Panc1 (cell line): ENCODE measurements at regions not wholly inside any gene's neighbourhood (a gene's known extent, or its start where the extent isn't known, plus 50 kb on each side); places are given as distances from the start of the nearest gene placed in this dataset.

Experiments used
- ATAC-seq: fragments of 200-7000 bp; cut with Tn5 transposase; 2 replicates; pipeline ENCODE4 v1.9.1; 2020; ENCODE audit warnings: mild to moderate bottlenecking, moderate library complexity
- BruUV-seq: library from RNA; stranded (reverse); fragments of 400-500 nt; replicated peaks from 2 replicates; lab custom pipeline; 2021; lab: Mats Ljungman, UMichigan
- CTCF ChIA-PET: fragments of 300-600 bp; sonication (Branson Sonifier 250); formaldehyde crosslinking; loops from one replicate; lab custom pipeline; 2022; ENCODE audit warnings: antibody characterized with exemption; lab: Charles Lee
- POLR2A ChIA-PET: fragments of 300-600 bp; sonication (Branson Sonifier 250); formaldehyde crosslinking; loops from one replicate; lab custom pipeline; 2022; ENCODE audit warnings: antibody characterized with exemption; lab: Charles Lee
- DNase-seq: peaks from one replicate; pipeline ENCODE4 v3.0.0-alpha.2; 2010; ENCODE audit warnings: low read depth, low spot score
- H3K27ac ChIP-seq: 2 replicates; pipeline ENCODE4 v1.5.1; 2011; ENCODE audit warnings: mild to moderate bottlenecking, low read length, inconsistent platforms
- H3K27me3 ChIP-seq: fragments of 200-500 bp; sonication (Bioruptor generic); 2 replicates; pipeline ENCODE4 v1.6.0; 2014; ENCODE audit warnings: low read length, inconsistent platforms; ENCODE audit not compliant: control insufficient read depth, insufficient read depth
- H3K36me3 ChIP-seq: fragments of 200-500 bp; sonication (Bioruptor generic); 2 replicates; pipeline ENCODE4 v1.5.1; 2014; ENCODE audit warnings: inconsistent platforms, mild to moderate bottlenecking, low read length, moderate library complexity; ENCODE audit not compliant: control insufficient read depth, insufficient read depth
- H3K4me1 ChIP-seq: 2 replicates; pipeline ENCODE4 v1.5.1; 2011; ENCODE audit warnings: inconsistent platforms, mild to moderate bottlenecking, low read length, moderate library complexity; ENCODE audit not compliant: control insufficient read depth, insufficient read depth
- H3K4me3 ChIP-seq, 2 experiments: 2 replicates each; pipeline ENCODE4 v1.5.1; 2011 to 2012; ENCODE audit warnings: low read depth in 2 of 2, low read length in 2 of 2, mild to moderate bottlenecking in 2 of 2, inconsistent platforms in 1 of 2, moderate library complexity in 1 of 2
- H3K9me3 ChIP-seq: fragments of 200-500 bp; sonication (Bioruptor generic); 2 replicates; pipeline ENCODE4 v1.5.1; 2014; ENCODE audit warnings: low read depth, mild to moderate bottlenecking, inconsistent platforms, low read length, moderate library complexity; ENCODE audit not compliant: control insufficient read depth, insufficient read depth
- CTCF ChIP-seq: fragments of 450-650 bp; IDR thresholded peaks from 2 replicates; pipeline ENCODE4 v1.5.1; 2017; ENCODE audit warnings: mild to moderate bottlenecking
- POLR2AphosphoS5 ChIP-seq: IDR thresholded peaks from 2 replicates; pipeline ENCODE4 v1.6.1; 2012; ENCODE audit warnings: mild to moderate bottlenecking, low read depth, low read length, moderate library complexity
- REST ChIP-seq, 2 experiments: IDR thresholded peaks; 2 replicates each; pipeline ENCODE4 v1.6.1; 2011 to 2012; ENCODE audit warnings: low read depth in 2 of 2, control low read depth in 1 of 2, low read length in 1 of 2, mild to moderate bottlenecking in 1 of 2, moderate library complexity in 1 of 2; ENCODE audit not compliant: insufficient read depth in 1 of 2
- SIN3A ChIP-seq: IDR thresholded peaks from 2 replicates; pipeline ENCODE4 v1.6.1; 2012; ENCODE audit warnings: low read depth, mild to moderate bottlenecking, low read length, moderate library complexity, borderline replicate concordance; ENCODE audit not compliant: insufficient read depth
- TCF7L2 ChIP-seq: IDR thresholded peaks from 2 replicates; pipeline ENCODE4 v1.6.1; 2011; ENCODE audit warnings: mild to moderate bottlenecking, low read depth, low read length, inconsistent platforms
- in situ Hi-C: cut with HindIII; loops from 2 replicates; pipeline ENCODE4 v1.10.0; 2016; ENCODE audit warnings: low sequenced_read_pairs, low pct_unique_long_range_greater_than_20kb
- intact Hi-C: fragments of 100-400 bp; cut with micrococcal nuclease; formaldehyde crosslinking; loops from one replicate; pipeline ENCODE4 v1.10.0; 2022; ENCODE audit not compliant: unreplicated experiment

GRCh38 chr3:55297706-55298105 lies 189.4 kb downstream of the WNT5A start:
- ATAC-seq (no peak), DNase-seq (no peak)
- in situ Hi-C loops (no loop called here), intact Hi-C loops (no loop called here)
- Histone ChIP-seq H3K27me3 (no peaks in the 10 kb centered on the region), H3K4me1 (no peaks in the 10 kb centered on the region), H3K4me3 (no peak overlapping the region), H3K27ac (no peak overlapping the region), H3K9me3 (no peaks in the 10 kb centered on the region), H3K36me3 (no peaks in the 10 kb centered on the region)
- BruUV-seq, result no TSS peak
- TF ChIP-seq POLR2AphosphoS5 (no peak), CTCF (no peak), SIN3A (no peak), REST (IDR thresholded peaks at IDR 0.05; ENCODE audit: insufficient read depth in 1 of 2, low read depth in 2 of 2, low read length in 1 of 2) (no peak), TCF7L2 (no peak)
- POLR2A ChIA-PET, result no interaction called here
- CTCF ChIA-PET, result no interaction called here

GRCh38 chr3:55297245-55297644 lies 189.9 kb downstream of the WNT5A start:
- Histone ChIP-seq H3K4me3 (no peak overlapping the region), H3K4me1 (no peaks in the 10 kb centered on the region), H3K36me3 (no peaks in the 10 kb centered on the region), H3K9me3 (no peaks in the 10 kb centered on the region), H3K27me3 (no peaks in the 10 kb centered on the region), H3K27ac (no peak overlapping the region)
- CTCF ChIA-PET, result no interaction called here
- intact Hi-C loops, result no loop called here
- in situ Hi-C loops, result no loop called here
- TF ChIP-seq CTCF (no peak), POLR2AphosphoS5 (no peak)
- no peak for ATAC-seq
- no TSS peak for BruUV-seq
- DNase-seq, result no peak
- POLR2A ChIA-PET, result no interaction called here

- ATAC-seq (no peak), DNase-seq (no peak)
- H3K36me3 ChIP-seq, result no peaks in the 10 kb centered on the region
- no peak overlapping the region for H3K4me3 ChIP-seq
- intact Hi-C loops, result no loop called here
- CTCF ChIA-PET, result no interaction called here
- no peaks in the 10 kb centered on the region for H3K27me3 ChIP-seq
- H3K9me3 ChIP-seq, result no peaks in the 10 kb centered on the region
- H3K4me1 ChIP-seq, result no peaks in the 10 kb centered on the region
- TF ChIP-seq TCF7L2 (no peak), CTCF (no peak), REST (IDR thresholded peaks at IDR 0.05; ENCODE audit: insufficient read depth in 1 of 2, low read depth in 2 of 2, low read length in 1 of 2) (no peak), POLR2AphosphoS5 (no peak), SIN3A (no peak)
- in situ Hi-C loops, result no loop called here
- no TSS peak for BruUV-seq
- POLR2A ChIA-PET, result no interaction called here
- no peak overlapping the region for H3K27ac ChIP-seq
These were observed 190.3 kb downstream of the WNT5A start for GRCh38 chr3:55296791-55297190.
